GM20000 (cell line): ENCODE measurements at regions not wholly inside any gene's neighbourhood (a gene's known extent, or its start where the extent isn't known, plus 50 kb on each side); places are given as distances from the start of the nearest gene placed in this dataset.

ENCODE experiments used
- DNase-seq: peaks from one replicate; pipeline ENCODE4 v3.0.0; 2012; ENCODE audit warnings: low spot score
- CTCF ChIP-seq: IDR thresholded peaks from 2 replicates; pipeline ENCODE4 v1.5.1; 2012; ENCODE audit warnings: mild to moderate bottlenecking, control low read depth; ENCODE audit errors: extremely low read depth, missing control alignments

- TF ChIP-seq CTCF: no peak
- no peak for DNase-seq
These were observed 597.9 kb downstream of the PDCD6IP start for GRCh38 chr3:34396288-34396687.

GRCh38 chr3:34396956-34397355 lies 598.5 kb downstream of the PDCD6IP start:
- no peak for TF ChIP-seq CTCF
- DNase-seq: no peak

- TF ChIP-seq CTCF: no peak
- no peak for DNase-seq
These were observed 601.0 kb downstream of the PDCD6IP start for GRCh38 chr3:34399401-34399800.

DNA sequence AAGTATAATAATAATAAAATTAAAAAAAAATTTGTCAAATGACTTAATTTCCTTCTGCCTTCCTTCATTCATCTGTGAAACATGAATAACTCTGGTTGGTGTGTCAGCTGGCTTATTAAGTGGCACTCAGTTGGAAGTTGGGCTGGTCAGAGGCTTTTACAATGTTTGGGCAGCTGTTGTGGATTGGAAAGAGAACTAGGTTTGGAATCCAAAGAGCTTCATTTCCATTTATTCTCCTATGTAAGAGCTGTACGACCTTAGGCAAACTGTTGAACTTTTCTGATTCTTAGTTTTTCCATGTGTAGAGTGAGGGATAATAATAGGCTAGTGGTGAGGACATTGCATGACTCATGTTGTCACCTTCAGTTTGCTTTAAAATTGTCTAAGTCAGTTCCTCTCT lies 606.7 kb downstream of the PDCD6IP start:
- no peak for TF ChIP-seq CTCF
- no peak for DNase-seq

- DNase-seq: no peak
- TF ChIP-seq CTCF: no peak
These were observed 608.9 kb downstream of the PDCD6IP start for GRCh38 chr3:34407281-34407680.

DNA sequence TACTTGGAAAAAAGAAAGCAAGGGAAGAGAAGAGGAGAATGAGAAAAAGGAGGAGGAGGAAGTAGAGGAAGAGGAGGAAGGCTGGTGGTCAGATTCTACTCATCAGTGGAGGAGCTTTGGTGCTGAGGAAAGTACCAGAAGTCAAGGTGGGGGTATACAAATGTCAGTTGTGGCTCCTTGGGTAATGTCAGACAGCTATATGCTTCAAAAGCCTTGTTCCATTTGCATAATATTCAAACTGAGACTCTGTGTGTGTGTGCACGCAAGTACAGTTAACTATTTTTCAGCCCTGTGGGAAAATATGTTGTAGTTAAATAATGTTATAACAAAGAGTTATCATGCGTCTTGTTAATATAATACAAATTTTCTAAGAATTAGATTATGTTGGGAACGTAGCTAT lies 609.7 kb downstream of the PDCD6IP start:
- TF ChIP-seq CTCF: no peak

GRCh38 chr3:34411596-34411995 lies 613.2 kb downstream of the PDCD6IP start:
- no peak for TF ChIP-seq CTCF
- no peak for DNase-seq

More for the DNA sequence above, 609.7 kb downstream of the PDCD6IP start:
- no peak for DNase-seq
